ENCODE measurements at regions not wholly inside any gene's neighbourhood (a gene's known extent, or its start where the extent isn't known, plus 50 kb on each side); places are given as distances from the start of the nearest gene placed in this dataset.
A peak's percentile ranks its signal among the peaks of the same experiment; 100 is the strongest.

DNA sequence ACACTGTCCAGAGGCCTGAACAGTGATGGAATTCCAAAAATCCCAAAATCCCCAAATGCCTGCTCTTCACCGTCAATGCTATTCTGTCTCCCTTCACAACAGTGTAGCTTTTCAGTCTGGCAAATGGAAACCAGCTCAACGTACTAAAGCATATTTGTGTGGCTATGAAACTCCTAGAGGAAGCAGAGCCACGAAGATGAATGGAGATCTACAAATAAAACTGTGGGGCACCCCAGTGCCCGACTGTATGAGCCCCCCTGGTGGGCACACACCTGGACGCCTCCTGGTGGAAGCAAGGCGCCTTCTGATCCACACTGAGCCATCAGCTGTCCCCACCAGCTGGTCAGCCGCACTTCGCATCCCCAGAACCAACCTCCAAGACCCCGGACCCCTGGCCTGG is 129.1 kb upstream of the SOD1 start:
- H3K9ac ChIP-seq: no peak overlapping the region
- H3K9me3 ChIP-seq (ENCODE audit: low read depth): no peaks in the 10 kb centered on the region
- H3K27me3 Mint-ChIP-seq (ENCODE audit: insufficient read depth, low read depth): peaks cover 5% of the 10 kb centered on the region
- peaks cover 95% of the 10 kb centered on the region for H3K79me2 ChIP-seq (ENCODE audit: low read depth)
- H3K27ac Mint-ChIP-seq: peak overlapping the region; percentile 70
- H3K27ac ChIP-seq: no peak overlapping the region
- no peak overlapping the region for H3K4me3 Mint-ChIP-seq
- H4K20me1 ChIP-seq (ENCODE audit: low read depth): peaks cover 41% of the 10 kb centered on the region
- H3F3A ChIP-seq (ENCODE audit: low read depth): peaks cover 11% of the 10 kb centered on the region
- peaks cover 39% of the 10 kb centered on the region for H3K36me3 Mint-ChIP-seq
- no peaks in the 10 kb centered on the region for H3K36me3 ChIP-seq
- TF ChIP-seq, protein P1, sequence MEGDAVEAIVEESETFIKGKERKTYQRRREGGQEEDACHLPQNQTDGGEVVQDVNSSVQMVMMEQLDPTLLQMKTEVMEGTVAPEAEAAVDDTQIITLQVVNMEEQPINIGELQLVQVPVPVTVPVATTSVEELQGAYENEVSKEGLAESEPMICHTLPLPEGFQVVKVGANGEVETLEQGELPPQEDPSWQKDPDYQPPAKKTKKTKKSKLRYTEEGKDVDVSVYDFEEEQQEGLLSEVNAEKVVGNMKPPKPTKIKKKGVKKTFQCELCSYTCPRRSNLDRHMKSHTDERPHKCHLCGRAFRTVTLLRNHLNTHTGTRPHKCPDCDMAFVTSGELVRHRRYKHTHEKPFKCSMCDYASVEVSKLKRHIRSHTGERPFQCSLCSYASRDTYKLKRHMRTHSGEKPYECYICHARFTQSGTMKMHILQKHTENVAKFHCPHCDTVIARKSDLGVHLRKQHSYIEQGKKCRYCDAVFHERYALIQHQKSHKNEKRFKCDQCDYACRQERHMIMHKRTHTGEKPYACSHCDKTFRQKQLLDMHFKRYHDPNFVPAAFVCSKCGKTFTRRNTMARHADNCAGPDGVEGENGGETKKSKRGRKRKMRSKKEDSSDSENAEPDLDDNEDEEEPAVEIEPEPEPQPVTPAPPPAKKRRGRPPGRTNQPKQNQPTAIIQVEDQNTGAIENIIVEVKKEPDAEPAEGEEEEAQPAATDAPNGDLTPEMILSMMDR (IDR thresholded peaks at IDR 0.05): no peak
- TF ChIP-seq EZH2phosphoT487 (IDR thresholded peaks at IDR 0.05) (no peak), EZH2 (IDR thresholded peaks at IDR 0.05) (no peak)
- peaks cover 41% of the 10 kb centered on the region for H3K4me1 Mint-ChIP-seq
- no peaks in the 10 kb centered on the region for H3K27me3 ChIP-seq
- H3K9me3 Mint-ChIP-seq: peaks cover 4% of the 10 kb centered on the region
- DNase-seq (ENCODE audit: low spot score): no peak
- no peak overlapping the region for H3K4me3 ChIP-seq
- no peak overlapping the region for H3K4me2 ChIP-seq
- peaks cover 37% of the 10 kb centered on the region for H3K4me1 ChIP-seq
- H2AFZ ChIP-seq (replicated peaks): no peak overlapping the region

DNA sequence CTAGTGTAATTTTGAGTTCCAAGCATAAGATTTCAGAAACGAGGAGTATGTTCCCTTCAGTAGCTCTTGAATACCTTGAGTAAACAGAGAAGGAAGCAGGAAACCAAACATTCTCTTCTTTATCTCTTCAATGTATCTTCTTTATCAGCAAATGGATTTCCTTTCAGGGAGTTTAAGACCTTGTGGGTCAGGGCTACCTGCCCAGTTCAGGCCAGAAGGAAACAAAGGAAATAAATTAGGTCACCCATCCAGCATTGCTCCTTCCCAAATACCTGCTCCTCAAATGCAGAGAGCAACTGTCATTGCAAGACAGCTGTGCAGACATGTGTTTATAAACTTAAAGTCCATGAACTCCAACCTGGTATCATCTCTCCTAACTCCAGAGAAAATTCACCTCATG is 130.1 kb upstream of the SOD1 start:
- DNase-seq (ENCODE audit: low spot score): no peak
- Histone ChIP-seq H3K4me2 (no peak overlapping the region), H3K27ac (no peak overlapping the region), H3K9ac (no peak overlapping the region), H2AFZ (replicated peaks) (no peak overlapping the region), H3K4me1 (peaks cover 41% of the 10 kb centered on the region), H3K9me3 (ENCODE audit: low read depth) (no peaks in the 10 kb centered on the region), H3K36me3 (no peaks in the 10 kb centered on the region), H3K4me3 (no peak overlapping the region), H3K27me3 (no peaks in the 10 kb centered on the region), H3K79me2 (ENCODE audit: low read depth) (peaks cover 96% of the 10 kb centered on the region), H4K20me1 (ENCODE audit: low read depth) (peaks cover 41% of the 10 kb centered on the region), H3F3A (ENCODE audit: low read depth) (peaks cover 20% of the 10 kb centered on the region)
- Mint-ChIP-seq H3K4me1 (peaks cover 46% of the 10 kb centered on the region), H3K27me3 (ENCODE audit: insufficient read depth, low read depth) (peaks cover 5% of the 10 kb centered on the region), H3K36me3 (peaks cover 39% of the 10 kb centered on the region), H3K4me3 (no peak overlapping the region), H3K9me3 (peaks cover 4% of the 10 kb centered on the region), H3K27ac (no peak overlapping the region)
- no peak for TF ChIP-seq EZH2phosphoT487 (IDR thresholded peaks at IDR 0.05)
- TF ChIP-seq, protein P1 (IDR thresholded peaks at IDR 0.05): no peak
- TF ChIP-seq EZH2 (IDR thresholded peaks at IDR 0.05): no peak

DNA sequence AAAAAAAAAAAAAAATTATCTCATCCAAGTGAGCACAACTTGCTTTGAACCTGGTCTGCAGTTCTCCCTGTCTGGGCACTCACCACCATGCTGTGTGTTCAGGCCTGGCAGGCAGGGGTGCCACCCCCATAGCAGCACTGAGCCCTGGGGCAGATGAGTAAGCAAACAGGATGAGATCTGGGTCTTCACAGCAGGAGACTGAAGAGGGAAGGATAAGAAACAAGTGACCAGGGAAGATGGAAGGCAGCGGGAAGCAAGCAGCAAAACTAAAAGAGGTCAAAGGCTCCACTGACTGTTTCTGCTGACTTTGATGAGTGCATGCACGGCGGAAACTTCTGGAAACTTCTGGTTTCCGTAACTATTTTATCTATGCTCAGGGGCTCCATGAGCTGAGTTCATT is 133.5 kb upstream of the SOD1 start:
- H3K9me3 Mint-ChIP-seq: peaks cover 4% of the 10 kb centered on the region
- Histone ChIP-seq H3K27me3 (no peaks in the 10 kb centered on the region), H3F3A (ENCODE audit: low read depth) (peaks cover 15% of the 10 kb centered on the region), H3K36me3 (no peaks in the 10 kb centered on the region), H3K9me3 (ENCODE audit: low read depth) (no peaks in the 10 kb centered on the region), H3K79me2 (ENCODE audit: low read depth) (peaks cover 93% of the 10 kb centered on the region), H3K4me2 (no peak overlapping the region), H3K9ac (no peak overlapping the region), H3K4me1 (peaks cover 26% of the 10 kb centered on the region), H3K4me3 (no peak overlapping the region), H4K20me1 (ENCODE audit: low read depth) (peaks cover 40% of the 10 kb centered on the region), H3K27ac (no peak overlapping the region), H2AFZ (replicated peaks) (no peak overlapping the region)
- no peak overlapping the region for H3K4me3 Mint-ChIP-seq
- H3K36me3 Mint-ChIP-seq: peaks cover 35% of the 10 kb centered on the region
- peak overlapping the region; percentile 65 for H3K27ac Mint-ChIP-seq
- H3K27me3 Mint-ChIP-seq (ENCODE audit: insufficient read depth, low read depth): peaks cover 5% of the 10 kb centered on the region
- H3K4me1 Mint-ChIP-seq: peaks cover 49% of the 10 kb centered on the region
- TF ChIP-seq EZH2 (IDR thresholded peaks at IDR 0.05) (no peak), EZH2phosphoT487 (IDR thresholded peaks at IDR 0.05) (no peak)
- TF ChIP-seq, protein P1 (IDR thresholded peaks at IDR 0.05): no peak
- no peak for DNase-seq (ENCODE audit: low spot score)
